NCI-H2227 (cell line): ENCODE measurements at regions not wholly inside any gene's neighbourhood (a gene's known extent, or its start where the extent isn't known, plus 50 kb on each side); places are given as distances from the start of the nearest gene placed in this dataset.
"Not testable (repeated sequence)": the region's sequence is repeated elsewhere in the genome, so short reads cannot be mapped to it uniquely, and the experiment has no call there.

ENCODE experiments used
- DNase-seq: peaks from one replicate; lab custom pipeline; 2025; ENCODE audit not compliant: unreplicated experiment; lab: John Stamatoyannopoulos, UW

- no peak for DNase-seq
Observed at GRCh38 chr15:54843006-54843405, 353.7 kb downstream of the RSL24D1 start.

DNA sequence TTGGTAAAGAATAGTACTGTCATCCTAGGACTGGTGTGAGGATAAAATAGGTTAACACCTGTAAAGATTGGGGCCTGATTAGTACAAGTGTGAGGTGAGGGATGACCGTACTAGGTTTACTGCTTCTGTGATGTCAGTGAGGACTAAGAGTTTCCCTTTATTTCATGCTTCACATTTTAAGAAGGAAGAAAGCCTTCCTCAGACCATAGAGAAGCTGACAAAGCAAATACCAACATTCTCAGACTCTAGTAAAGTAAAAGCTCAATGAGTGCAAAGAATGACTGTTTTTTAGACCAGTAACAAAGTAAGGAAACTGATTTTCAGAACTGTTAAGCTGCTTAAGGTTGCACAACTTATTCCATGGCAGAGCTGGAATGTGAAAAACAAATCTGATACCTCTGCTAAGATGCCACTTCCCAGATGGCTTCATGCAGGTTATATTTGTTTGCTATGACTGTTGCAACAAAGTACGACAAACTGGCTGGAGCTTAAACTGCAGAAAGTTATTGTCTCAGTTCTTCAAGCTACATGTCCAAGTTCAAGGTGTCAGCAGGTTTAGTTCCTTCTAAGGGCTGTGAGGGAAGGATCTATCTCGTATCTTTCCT, 354.9 kb downstream of the RSL24D1 start:
- DNase-seq = no peak

GRCh38 chr15:54840621-54841398, 355.9 kb downstream of the RSL24D1 start:
- DNase-seq = no peak

- no peak for DNase-seq
Observed at GRCh38 chr15:54839379-54839778, 357.4 kb downstream of the RSL24D1 start.

GRCh38 chr15:54836052-54836795, 360.5 kb downstream of the RSL24D1 start:
- DNase-seq = no peak

GRCh38 chr15:54829821-54830220, 366.9 kb downstream of the RSL24D1 start:
- no peak for DNase-seq

DNA sequence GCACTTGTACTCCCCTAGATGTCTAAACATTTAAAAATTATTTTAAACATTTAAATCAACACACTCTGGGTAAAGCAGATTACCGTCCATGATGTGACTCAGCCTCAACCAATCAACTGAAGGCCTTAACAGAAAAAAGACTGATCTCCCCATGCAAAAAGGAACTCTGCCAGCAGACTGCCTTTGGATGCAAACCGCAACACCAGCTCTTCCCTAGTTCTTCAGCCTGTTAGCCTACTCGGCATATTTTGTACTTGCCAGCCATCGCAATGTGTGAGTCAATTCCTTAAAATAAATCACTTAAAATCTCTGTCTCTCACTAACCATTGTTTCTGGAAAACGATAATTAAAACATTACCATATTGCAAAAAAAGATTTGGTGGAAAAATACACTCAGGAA, 375.9 kb downstream of the RSL24D1 start:
- DNase-seq = no peak

- no peak for DNase-seq
Observed at GRCh38 chr15:54820098-54820497, 376.6 kb downstream of the RSL24D1 start.

DNA sequence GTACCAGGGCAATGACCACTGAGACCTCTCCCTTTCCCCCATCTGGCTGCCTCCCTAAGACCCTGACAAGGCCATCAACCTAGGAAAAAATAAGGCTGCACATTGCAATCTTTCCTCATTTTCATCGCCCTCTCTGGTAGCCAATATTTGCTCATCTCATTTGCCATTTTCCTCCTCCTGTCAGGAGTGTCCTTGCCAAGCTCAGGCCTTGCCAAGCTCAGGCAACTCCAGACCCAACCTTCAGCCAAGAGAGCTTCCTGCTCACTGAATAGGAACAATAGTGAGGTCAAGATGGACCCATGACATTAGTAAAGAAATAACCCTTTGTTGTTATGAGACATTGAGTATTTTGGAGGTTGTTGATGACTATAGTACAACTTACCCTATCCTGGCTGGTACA, 380.3 kb downstream of the RSL24D1 start:
- no peak for DNase-seq

GRCh38 chr15:54815556-54815955, 381.2 kb downstream of the RSL24D1 start:
- no peak for DNase-seq

DNA sequence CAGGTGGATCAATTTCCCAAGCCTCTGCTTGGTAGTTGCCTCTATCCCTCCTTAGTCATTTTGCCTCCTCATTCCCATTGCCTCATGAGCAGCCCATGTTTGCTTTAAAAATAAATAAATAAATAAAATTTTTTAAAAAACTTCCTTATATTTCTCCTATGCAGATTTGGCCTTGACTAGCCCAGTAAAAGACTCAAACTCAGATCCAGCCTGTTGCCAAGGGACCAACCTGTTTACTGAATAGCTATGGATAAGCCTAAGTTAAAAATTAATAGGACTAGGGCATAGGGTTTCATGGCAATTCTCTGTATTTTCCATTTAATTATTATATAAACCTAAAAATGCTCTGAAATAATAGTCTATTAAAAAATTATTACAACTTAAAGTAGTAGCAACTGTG, 384.4 kb downstream of the RSL24D1 start:
- no peak for DNase-seq

DNA sequence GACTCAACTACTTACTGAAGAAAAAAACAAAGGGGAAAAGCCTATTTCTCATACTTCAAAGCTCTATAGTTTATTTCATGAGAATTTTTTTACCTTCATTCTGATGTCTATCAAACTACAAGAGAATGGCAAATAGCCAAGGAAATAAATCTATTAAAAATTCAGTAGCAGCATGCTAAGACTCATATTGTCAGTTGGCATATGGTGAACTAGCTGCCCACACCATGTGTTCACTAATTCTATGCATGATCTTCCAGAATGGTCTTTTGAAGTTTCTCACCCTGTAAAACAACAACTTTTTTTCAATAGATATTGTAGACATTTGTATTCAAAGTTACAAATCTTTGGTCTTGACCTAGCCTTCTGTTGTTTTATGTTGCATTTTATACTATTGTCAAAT, 386.2 kb downstream of the RSL24D1 start:
- no peak for DNase-seq

DNA sequence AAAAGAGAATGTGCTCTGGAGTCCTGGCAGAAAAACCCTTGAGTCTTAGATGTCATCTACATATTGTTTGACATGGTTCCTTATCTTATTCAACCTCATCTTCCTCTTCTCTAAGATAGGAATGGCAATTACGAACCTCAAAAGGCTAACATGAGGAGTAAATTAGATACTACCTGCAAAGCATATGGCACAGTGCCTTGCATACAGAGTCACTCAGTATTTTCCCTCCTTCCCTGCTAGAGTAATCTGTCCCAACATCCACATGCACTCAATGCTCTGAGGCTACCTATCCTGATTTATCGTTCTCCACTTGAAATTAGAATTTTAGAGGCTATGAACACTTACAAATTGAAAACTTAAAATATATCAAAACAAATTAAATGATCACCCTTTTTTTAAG, 386.7 kb downstream of the RSL24D1 start:
- no peak for DNase-seq

DNA sequence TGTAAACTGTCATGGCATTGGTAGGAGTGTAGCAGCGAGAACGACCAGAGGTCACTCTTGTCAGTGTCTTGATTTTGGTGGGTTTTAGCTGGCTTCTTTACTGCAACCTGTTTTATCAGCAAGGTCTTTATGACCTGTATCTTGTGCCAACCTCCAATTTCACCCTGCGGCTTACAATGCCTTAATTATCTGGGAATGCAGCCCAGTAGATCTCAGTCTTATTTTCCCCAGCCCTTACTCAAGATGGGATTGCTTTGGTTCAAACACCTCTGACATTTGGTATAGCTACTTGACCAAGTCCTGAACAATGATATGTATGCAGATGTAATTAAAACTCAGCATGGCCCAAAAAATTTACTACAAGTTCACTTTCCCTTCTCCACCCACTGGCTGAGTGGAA, 388.4 kb downstream of the RSL24D1 start:
- DNase-seq = no peak

- no peak for DNase-seq
Observed at GRCh38 chr15:54803987-54804386, 392.8 kb downstream of the RSL24D1 start.

GRCh38 chr15:54803134-54803808, 393.5 kb downstream of the RSL24D1 start:
- DNase-seq = no peak

DNA sequence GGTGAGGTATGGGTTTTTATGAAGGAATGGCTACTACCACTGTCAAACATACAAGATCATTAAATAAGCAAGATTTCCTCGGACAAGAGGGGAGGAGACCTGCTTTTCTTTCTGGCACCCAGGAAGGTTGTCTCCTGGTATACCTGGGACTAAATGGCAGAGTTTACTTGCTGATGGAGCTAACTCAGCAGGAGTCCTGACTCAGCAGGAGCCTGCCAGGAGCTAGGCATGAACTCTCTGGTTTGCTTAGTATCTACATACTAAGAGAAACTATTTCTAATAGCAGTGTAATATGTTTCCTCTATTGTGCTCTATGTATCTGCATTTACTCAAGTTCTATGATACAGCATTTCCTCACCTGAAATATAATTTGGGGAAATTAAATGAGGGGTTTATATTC, 404.2 kb downstream of the RSL24D1 start:
- DNase-seq = no peak

- no peak for DNase-seq
Observed at GRCh38 chr15:54790693-54791092, 406.0 kb downstream of the RSL24D1 start.

DNA sequence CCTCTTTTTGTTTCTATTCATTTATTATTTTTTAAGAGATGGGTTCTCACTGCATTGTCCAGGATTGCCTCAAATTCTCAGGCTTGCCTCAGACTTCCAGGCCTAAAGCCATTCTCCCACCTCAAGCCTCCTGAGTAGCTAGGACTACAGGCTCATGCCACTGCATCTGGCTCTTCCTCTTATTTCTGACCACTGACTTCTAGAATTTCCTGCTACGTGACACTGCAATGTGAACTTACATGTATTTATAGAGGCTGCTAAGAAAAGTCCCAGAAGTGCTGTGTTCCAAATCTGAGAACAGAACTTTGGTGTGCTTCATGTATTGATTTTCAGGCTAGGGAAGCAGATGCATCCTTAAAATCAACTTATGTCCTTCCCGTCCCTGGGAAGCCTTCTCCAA, 407.4 kb downstream of the RSL24D1 start:
- DNase-seq = no peak

DNA sequence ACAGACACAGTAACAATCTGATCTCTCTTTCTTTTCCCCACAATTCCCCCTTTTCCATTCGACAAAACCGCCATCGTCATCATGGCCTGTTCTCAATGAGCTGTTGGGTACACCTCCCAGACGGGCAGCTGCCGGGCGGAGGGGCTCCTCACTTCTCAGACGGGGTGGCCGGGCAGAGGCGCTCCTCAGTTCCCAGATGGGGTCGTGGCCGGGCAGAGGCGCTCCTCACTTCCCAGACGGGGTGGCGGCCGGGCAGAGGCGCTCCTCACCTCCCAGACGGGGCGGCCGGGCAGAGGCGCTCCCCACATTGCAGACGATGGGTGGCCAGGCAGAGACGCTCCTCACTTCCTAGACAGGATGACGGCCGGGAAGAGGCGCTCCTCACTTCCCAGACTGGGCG, 415.5 kb downstream of the RSL24D1 start:
- not testable (repeated sequence) for DNase-seq

DNA sequence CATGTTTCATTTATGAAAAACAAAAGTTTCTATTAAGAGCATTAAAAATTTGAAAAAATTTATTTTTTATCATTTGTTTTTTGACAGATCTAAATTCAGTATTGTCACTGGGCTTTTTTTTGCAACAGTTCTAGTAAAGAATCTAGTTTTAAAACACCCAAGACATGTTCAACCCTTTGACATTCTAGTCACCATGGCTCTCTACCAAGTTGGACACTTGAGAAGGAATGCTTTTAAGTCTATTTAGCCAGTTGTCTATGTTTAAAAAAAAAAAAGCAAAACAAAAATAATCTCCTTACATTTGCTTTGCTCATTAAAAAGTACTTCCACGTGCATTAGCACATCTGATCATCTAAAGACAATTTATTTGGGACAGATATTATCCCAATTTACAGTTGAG, 417.5 kb downstream of the RSL24D1 start:
- DNase-seq = no peak

DNA sequence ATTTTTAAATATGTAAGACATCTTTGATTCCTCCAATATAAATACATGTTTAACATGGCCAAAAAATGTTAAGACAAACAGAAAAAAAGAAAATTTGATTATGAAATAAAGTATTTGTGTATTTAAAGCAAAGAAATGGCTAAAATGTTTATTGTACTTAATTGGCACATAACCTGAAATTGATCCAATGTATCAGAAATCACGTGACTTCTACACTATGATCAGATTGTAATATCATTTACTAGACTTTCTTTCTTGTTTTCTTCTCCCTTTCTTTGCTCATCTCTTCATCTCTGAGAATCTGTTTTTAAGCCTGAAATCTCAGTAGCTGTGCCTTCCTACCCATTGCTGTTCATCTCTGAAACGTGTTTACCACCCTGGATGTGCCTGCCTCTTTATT, 420.3 kb downstream of the RSL24D1 start:
- DNase-seq = no peak
